Spleen (tissue), 7 donors: ENCODE measurements at regions not wholly inside any gene's neighbourhood (a gene's known extent, or its start where the extent isn't known, plus 50 kb on each side); places are given as distances from the start of the nearest gene placed in this dataset.

Source experiments
- CTCF ChIP-seq, 11 experiments: fragments of 200-600 bp in 7 of 11; fragments of 450-650 bp in 4 of 11; sonication (generic) in 4 of 11; IDR thresholded peaks in 8 of 11; conservative IDR thresholded peaks in 3 of 11; 1 replicate in 7 of 11; 2 replicates in 4 of 11; pipeline versions ENCODE4 v1.4.0 to v1.8.0; 2016 to 2021; ENCODE audit warnings: antibody characterized with exemption in 11 of 11, inconsistent platforms in 4 of 11, mild to moderate bottlenecking in 1 of 11
- POLR2A ChIP-seq, 3 donors: fragments of 450-650 bp; IDR thresholded peaks; one replicate each; pipeline ENCODE4 v1.5.1; 2017; ENCODE audit warnings: antibody characterized with exemption in 3 of 3, mild to moderate bottlenecking in 1 of 3
- donor health status: DM: no; HTN: no; CAD: no; lungs with moderate emphysema.
- donor health status: DM: no; HTN: no; CAD: no.
- donor health status: DM: no; HTN: no; CAD: no.

- no peak for TF ChIP-seq CTCF (IDR thresholded peaks at IDR 0.05 in 8 of 11, conservative IDR thresholded peaks at IDR 0.05 in 3 of 11)
- no peak for TF ChIP-seq POLR2A (IDR thresholded peaks at IDR 0.05)
These were observed 585.5 kb downstream of the CBLN2 start for GRCh38 chr18:71958605-71959004.
